Upper lobe of left lung (tissue), 6 donors: ENCODE measurements at regions not wholly inside any gene's neighbourhood (a gene's known extent, or its start where the extent isn't known, plus 50 kb on each side); places are given as distances from the start of the nearest gene placed in this dataset.

ENCODE experiments used
- ATAC-seq, 2 donors: fragments of 200-7000 bp; cut with Tn5 transposase; one replicate each; pipeline ENCODE4 v1.9.1; 2022; ENCODE audit warnings: mild to moderate bottlenecking in 2 of 2, moderate library complexity in 2 of 2; ENCODE audit not compliant: low FRiP score in 2 of 2
- DNase-seq, 2 donors: peaks; one replicate each; pipeline ENCODE4 v3.0.0-alpha.2; 2019 to 2020
- H3K27ac ChIP-seq, 4 donors: fragments of 200-600 bp; sonication (generic); one replicate each; pipeline ENCODE4 v1.5.1; 2016 to 2019
- H3K27me3 ChIP-seq, 4 donors: fragments of 200-600 bp; sonication (generic); one replicate each; pipeline ENCODE4 v1.5.1; 2017 to 2019
- H3K36me3 ChIP-seq, 4 donors: fragments of 200-600 bp; sonication (generic); one replicate each; pipeline ENCODE4 v1.5.1; 2016 to 2019
- H3K4me1 ChIP-seq, 4 donors: fragments of 200-600 bp; sonication (generic); one replicate each; pipeline ENCODE4 v1.5.1; 2018 to 2019
- H3K4me3 ChIP-seq, 4 donors: fragments of 200-600 bp; sonication (generic); one replicate each; pipeline ENCODE4 v1.5.1; 2017 to 2019; ENCODE audit warnings: mild to moderate bottlenecking in 2 of 4, moderate library complexity in 1 of 4
- H3K9me3 ChIP-seq, 4 donors: fragments of 200-600 bp; sonication (generic); one replicate each; pipeline ENCODE4 v1.5.1; 2018 to 2019
- EP300 ChIP-seq, 4 donors: sonication (generic); formaldehyde crosslinking; IDR thresholded peaks; one replicate each; pipeline ENCODE4 v1.5.1; 2017; ENCODE audit warnings: antibody characterized with exemption in 4 of 4, control low read depth in 2 of 4
- POLR2A ChIP-seq, 4 donors: fragments of 450-650 bp; IDR thresholded peaks; one replicate each; pipeline ENCODE4 v1.5.1; 2016 to 2017; ENCODE audit warnings: antibody characterized with exemption in 4 of 4, mild to moderate bottlenecking in 2 of 4
- POLR2AphosphoS5 ChIP-seq, 2 donors: sonication (generic); formaldehyde crosslinking; IDR thresholded peaks; one replicate each; pipeline ENCODE4 v1.5.1; 2017; ENCODE audit warnings: antibody characterized with exemption in 2 of 2
- WGBS, 2 donors: methylation state at CpG; one replicate each; pipeline ENCODE4 v1.1.5; 2017 to 2018; 5-methylcytosine and 5-hydroxymethylcytosine counted together
- TF ChIP-seq, protein P1 (sequence below), 6 experiments: fragments of 450-650 bp in 4 of 6; fragments of 200-600 bp in 2 of 6; sonication (generic) in 2 of 6; IDR thresholded peaks; one replicate each; pipeline ENCODE4 v1.5.1; 2016 to 2019; ENCODE audit warnings: antibody characterized with exemption in 6 of 6
- donor health status: DM: no; HTN: no; CAD: no; lungs with moderate emphysema.
- donor health status: DM: no; HTN: yes; CAD: no; lungs with severe emphysema.

- DNase-seq (no peak), ATAC-seq (no peak)
- Histone ChIP-seq H3K9me3 (no peaks in the 10 kb centered on the region), H3K36me3 (no peaks in the 10 kb centered on the region), H3K27me3 (no peaks in the 10 kb centered on the region), H3K4me1 (peaks cover 0 to 8% (median 7%) of the 10 kb centered on the region in 4 donors), H3K27ac (no peak overlapping the region), H3K4me3 (no peak overlapping the region)
- WGBS, 2 donors: 89 to 94% methylated on average over 4 of the region's 4 CpGs
- no peak for TF ChIP-seq POLR2A (IDR thresholded peaks at IDR 0.05)
- no peak for TF ChIP-seq EP300 (IDR thresholded peaks at IDR 0.05)
- TF ChIP-seq, protein P1, sequence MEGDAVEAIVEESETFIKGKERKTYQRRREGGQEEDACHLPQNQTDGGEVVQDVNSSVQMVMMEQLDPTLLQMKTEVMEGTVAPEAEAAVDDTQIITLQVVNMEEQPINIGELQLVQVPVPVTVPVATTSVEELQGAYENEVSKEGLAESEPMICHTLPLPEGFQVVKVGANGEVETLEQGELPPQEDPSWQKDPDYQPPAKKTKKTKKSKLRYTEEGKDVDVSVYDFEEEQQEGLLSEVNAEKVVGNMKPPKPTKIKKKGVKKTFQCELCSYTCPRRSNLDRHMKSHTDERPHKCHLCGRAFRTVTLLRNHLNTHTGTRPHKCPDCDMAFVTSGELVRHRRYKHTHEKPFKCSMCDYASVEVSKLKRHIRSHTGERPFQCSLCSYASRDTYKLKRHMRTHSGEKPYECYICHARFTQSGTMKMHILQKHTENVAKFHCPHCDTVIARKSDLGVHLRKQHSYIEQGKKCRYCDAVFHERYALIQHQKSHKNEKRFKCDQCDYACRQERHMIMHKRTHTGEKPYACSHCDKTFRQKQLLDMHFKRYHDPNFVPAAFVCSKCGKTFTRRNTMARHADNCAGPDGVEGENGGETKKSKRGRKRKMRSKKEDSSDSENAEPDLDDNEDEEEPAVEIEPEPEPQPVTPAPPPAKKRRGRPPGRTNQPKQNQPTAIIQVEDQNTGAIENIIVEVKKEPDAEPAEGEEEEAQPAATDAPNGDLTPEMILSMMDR (IDR thresholded peaks at IDR 0.05): no peak
- TF ChIP-seq POLR2AphosphoS5 (IDR thresholded peaks at IDR 0.05): no peak
Measured at GRCh38 chr2:111708476-111709180, 175.4 kb downstream of the ANAPC1 start.

DNA sequence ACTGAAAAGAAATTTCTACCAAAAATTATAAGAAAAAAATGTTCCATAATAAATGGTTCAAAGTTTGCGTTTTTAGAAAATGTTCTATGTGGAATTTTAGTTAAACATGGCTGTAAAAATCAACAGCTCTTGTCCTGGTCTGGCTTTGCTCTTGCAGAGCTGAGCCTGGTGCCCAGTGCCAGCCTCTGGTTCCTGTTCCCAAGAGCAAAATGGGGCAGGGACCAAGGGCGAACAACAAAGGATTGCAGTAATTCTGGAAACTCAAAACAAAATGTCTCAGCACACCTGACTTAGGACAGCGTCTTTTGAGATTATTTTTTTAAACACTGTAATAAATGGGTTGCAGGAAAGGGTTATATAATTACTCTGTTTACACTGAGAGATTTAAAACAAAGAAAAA, 174.7 kb downstream of the ANAPC1 start:
- H3K36me3 ChIP-seq: no peaks in the 10 kb centered on the region
- no peaks in the 10 kb centered on the region for H3K27me3 ChIP-seq
- WGBS, 2 donors: 82 to 87% methylated on average over 3 of the region's 3 CpGs
- H3K4me1 ChIP-seq: peaks cover 0 to 8% (median 7%) of the 10 kb centered on the region in 4 donors
- DNase-seq (no peak), ATAC-seq (no peak)
- H3K4me3 ChIP-seq: no peak overlapping the region
- no peak overlapping the region for H3K27ac ChIP-seq
- TF ChIP-seq, protein P1 (IDR thresholded peaks at IDR 0.05): no peak
- TF ChIP-seq EP300 (IDR thresholded peaks at IDR 0.05) (no peak), POLR2AphosphoS5 (IDR thresholded peaks at IDR 0.05) (no peak), POLR2A (IDR thresholded peaks at IDR 0.05) (no peak)
- no peaks in the 10 kb centered on the region for H3K9me3 ChIP-seq

DNA sequence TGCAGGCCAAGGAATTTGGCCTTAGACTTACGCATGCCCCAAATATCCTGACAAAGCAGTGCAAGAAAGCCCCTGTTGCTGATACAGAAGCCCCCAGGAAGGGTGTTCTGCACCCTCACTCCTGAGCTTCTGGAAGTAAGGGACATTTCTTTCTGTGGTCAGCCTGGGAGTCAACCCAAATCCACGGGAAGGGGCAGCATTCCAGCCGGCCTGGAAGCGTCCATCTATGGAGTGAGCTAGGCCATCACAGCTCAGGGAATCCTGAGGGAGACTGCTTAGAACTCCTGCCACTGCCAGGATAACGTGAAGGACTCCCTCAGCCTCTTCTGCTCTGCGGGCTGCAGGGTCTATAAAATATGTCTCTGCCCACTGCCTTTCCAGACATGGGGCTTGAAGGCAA, 173.9 kb downstream of the ANAPC1 start:
- Histone ChIP-seq H3K4me3 (no peak overlapping the region), H3K27ac (no peak overlapping the region), H3K4me1 (peaks cover 0 to 8% (median 7%) of the 10 kb centered on the region in 4 donors), H3K36me3 (no peaks in the 10 kb centered on the region), H3K9me3 (no peaks in the 10 kb centered on the region), H3K27me3 (no peaks in the 10 kb centered on the region)
- 70 to 77% methylated on average over 5 to 6 of the region's 6 CpGs for WGBS, 2 donors
- ATAC-seq (no peak), DNase-seq (no peak)
- TF ChIP-seq POLR2AphosphoS5 (IDR thresholded peaks at IDR 0.05): no peak
- TF ChIP-seq, protein P1 (IDR thresholded peaks at IDR 0.05): no peak
- TF ChIP-seq EP300 (IDR thresholded peaks at IDR 0.05): no peak
- no peak for TF ChIP-seq POLR2A (IDR thresholded peaks at IDR 0.05)

- WGBS, 2 donors: 63 to 64% methylated on average over 4 of the region's 4 CpGs
- Histone ChIP-seq H3K27ac (no peak overlapping the region), H3K36me3 (no peaks in the 10 kb centered on the region), H3K4me3 (no peak overlapping the region), H3K9me3 (no peaks in the 10 kb centered on the region), H3K27me3 (no peaks in the 10 kb centered on the region), H3K4me1 (peaks cover 0 to 6% (median 4%) of the 10 kb centered on the region in 4 donors)
- DNase-seq (no peak), ATAC-seq (no peak)
- TF ChIP-seq POLR2AphosphoS5 (IDR thresholded peaks at IDR 0.05) (no peak), EP300 (IDR thresholded peaks at IDR 0.05) (no peak), POLR2A (IDR thresholded peaks at IDR 0.05) (no peak)
- TF ChIP-seq, protein P1 (IDR thresholded peaks at IDR 0.05): no peak
Measured at GRCh38 chr2:111710613-111711012, 173.4 kb downstream of the ANAPC1 start.

DNA sequence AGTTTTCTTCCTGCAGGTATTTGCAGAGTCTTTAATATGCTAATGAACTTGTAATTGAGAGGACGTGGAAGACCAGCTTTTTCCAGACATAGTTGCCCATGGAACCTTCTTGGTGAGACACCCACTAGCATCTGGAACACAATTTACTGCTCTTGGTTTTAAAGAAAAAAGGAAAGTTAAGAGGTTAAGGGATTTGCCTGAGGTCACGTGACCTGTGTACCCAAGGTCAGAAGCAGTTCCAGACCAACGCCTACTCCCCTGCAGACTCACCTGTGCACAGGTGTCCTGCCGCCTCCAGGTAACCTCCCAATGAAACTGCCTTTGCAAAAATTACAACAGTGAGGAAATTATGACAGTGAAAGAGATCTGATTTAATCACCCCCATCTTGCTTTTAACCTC, 172.7 kb downstream of the ANAPC1 start:
- H3K36me3 ChIP-seq: no peaks in the 10 kb centered on the region
- ATAC-seq: no peak
- WGBS, 2 donors: 87 to 95% methylated on average over 4 of the region's 4 CpGs
- H3K27ac ChIP-seq: no peak overlapping the region
- H3K27me3 ChIP-seq: no peaks in the 10 kb centered on the region
- DNase-seq: no peak
- H3K4me3 ChIP-seq: no peak overlapping the region
- TF ChIP-seq, protein P1 (IDR thresholded peaks at IDR 0.05): no peak
- TF ChIP-seq EP300 (IDR thresholded peaks at IDR 0.05) (no peak), POLR2AphosphoS5 (IDR thresholded peaks at IDR 0.05) (no peak), POLR2A (IDR thresholded peaks at IDR 0.05) (no peak)
- no peaks in the 10 kb centered on the region for H3K4me1 ChIP-seq
- H3K9me3 ChIP-seq: no peaks in the 10 kb centered on the region
